OCI-LY1 (cell line): ENCODE measurements at regions not wholly inside any gene's neighbourhood (a gene's known extent, or its start where the extent isn't known, plus 50 kb on each side); places are given as distances from the start of the nearest gene placed in this dataset.

Source experiments
- H2AFZ ChIP-seq: fragments of 200-600 bp; sonication (generic), shearing (Covaris generic); 2 replicates; pipeline ENCODE4 v1.6.0; 2014; ENCODE audit warnings: antibody characterized with exemption, mild to moderate bottlenecking, low read length
- H3F3A ChIP-seq: fragments of 200-600 bp; sonication (generic), shearing (Covaris generic); 2 replicates; pipeline ENCODE4 v1.6.0; 2014; ENCODE audit warnings: mild to moderate bottlenecking, antibody characterized with exemption, low read length, moderate library complexity; ENCODE audit not compliant: insufficient read depth
- H3K27ac ChIP-seq: fragments of 200-600 bp; sonication (generic); 2 replicates; pipeline ENCODE4 v1.5.1; 2014; ENCODE audit warnings: low read length, mixed run types, mild to moderate bottlenecking, low read depth; ENCODE audit not compliant: poor library complexity, severe bottlenecking
- H3K27me3 ChIP-seq: fragments of 200-600 bp; sonication (generic); 2 replicates; pipeline ENCODE4 v1.6.0; 2014; ENCODE audit warnings: antibody characterized with exemption, mild to moderate bottlenecking, low read length, moderate library complexity; ENCODE audit not compliant: insufficient read depth
- H3K36me3 ChIP-seq: fragments of 200-600 bp; sonication (generic); 2 replicates; pipeline ENCODE4 v1.6.1; 2014; ENCODE audit warnings: mild to moderate bottlenecking, antibody characterized with exemption, low read length, moderate library complexity, mixed read lengths; ENCODE audit not compliant: insufficient read depth
- H3K4me1 ChIP-seq: fragments of 200-600 bp; sonication (generic); 2 replicates; pipeline ENCODE4 v1.5.1; 2014; ENCODE audit warnings: mild to moderate bottlenecking, low read length, moderate library complexity; ENCODE audit not compliant: insufficient read depth, severe bottlenecking
- H3K4me2 ChIP-seq: fragments of 200-600 bp; sonication (generic), shearing (Covaris generic); 2 replicates; pipeline ENCODE4 v1.6.1; 2014; ENCODE audit warnings: low read length
- H3K4me3 ChIP-seq: fragments of 200-600 bp; sonication (generic); 2 replicates; pipeline ENCODE4 v1.5.1; 2014; ENCODE audit warnings: low read length, low read depth, mild to moderate bottlenecking, mixed read lengths; ENCODE audit not compliant: poor library complexity, severe bottlenecking
- H3K79me2 ChIP-seq: fragments of 200-600 bp; shearing (Covaris generic); 2 replicates; pipeline ENCODE4 v1.6.1; 2016; ENCODE audit warnings: mixed run types, low read length, mixed read lengths; ENCODE audit not compliant: insufficient read depth
- H3K9ac ChIP-seq: fragments of 200-600 bp; sonication (generic), shearing (Covaris generic); 2 replicates; pipeline ENCODE4 v1.6.1; 2014; ENCODE audit warnings: mild to moderate bottlenecking, low read length, mixed read lengths
- H3K9me2 ChIP-seq: fragments of 200-600 bp; sonication (generic), shearing (Covaris generic); 2 replicates; pipeline ENCODE4 v1.6.1; 2014; ENCODE audit warnings: low read depth, mild to moderate bottlenecking, low read length, mixed read lengths
- H3K9me3 ChIP-seq: fragments of 200-600 bp; shearing (Covaris generic); 2 replicates; pipeline ENCODE4 v1.6.1; 2014; ENCODE audit warnings: low read length, mixed read lengths
- H4K20me1 ChIP-seq: fragments of 200-600 bp; sonication (generic), shearing (Covaris generic); 2 replicates; pipeline ENCODE4 v1.6.0; 2016; ENCODE audit warnings: mild to moderate bottlenecking, low read length; ENCODE audit not compliant: insufficient read depth
- CTCF ChIP-seq: fragments of 200-600 bp; sonication (generic), shearing (Covaris generic); IDR thresholded peaks from 2 replicates; pipeline ENCODE4 v1.5.1; 2017; ENCODE audit warnings: mild to moderate bottlenecking, antibody characterized with exemption, low read length, moderate library complexity, mixed read lengths
- EZH2 ChIP-seq: fragments of 200-600 bp; sonication (generic), shearing (Covaris generic); IDR thresholded peaks from 2 replicates; pipeline ENCODE4 v1.8.0; 2017; ENCODE audit warnings: borderline replicate concordance, mixed run types, mild to moderate bottlenecking, antibody characterized with exemption, low read length, moderate library complexity, mixed read lengths

- Histone ChIP-seq H3K9me3 (no peaks in the 10 kb centered on the region), H3K27ac (no peak overlapping the region), H3F3A (no peaks in the 10 kb centered on the region), H3K4me1 (no peaks in the 10 kb centered on the region), H3K27me3 (no peaks in the 10 kb centered on the region), H3K79me2 (no peaks in the 10 kb centered on the region), H3K4me3 (no peak overlapping the region), H3K4me2 (no peak overlapping the region), H3K9ac (no peak overlapping the region), H3K9me2 (no peaks in the 10 kb centered on the region), H4K20me1 (no peaks in the 10 kb centered on the region), H3K36me3 (no peaks in the 10 kb centered on the region), H2AFZ (no peak overlapping the region)
- TF ChIP-seq CTCF (no peak), EZH2 (no peak)
Measured at GRCh38 chr6:14910692-14911547, 334.9 kb upstream of the JARID2 start.

DNA sequence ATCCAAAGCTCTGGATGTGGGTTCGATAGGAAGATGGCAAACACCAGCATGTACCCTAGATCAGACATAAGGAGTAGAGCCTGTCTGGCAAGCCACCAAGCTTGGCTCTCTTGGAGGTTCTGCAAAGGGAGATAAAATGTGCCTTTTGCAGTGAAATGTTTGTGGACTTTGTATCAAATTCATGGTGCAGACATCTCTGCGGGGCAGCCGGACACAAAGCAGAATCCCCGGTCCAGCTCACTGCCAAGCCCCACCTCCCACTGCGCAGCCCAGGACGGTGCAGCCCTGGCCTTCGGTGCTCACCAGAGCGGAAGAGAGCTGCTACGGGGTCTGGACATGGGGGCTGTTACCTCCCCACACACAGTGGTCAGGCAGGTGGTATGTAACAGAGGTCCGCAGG, 333.6 kb upstream of the JARID2 start:
- no peaks in the 10 kb centered on the region for H4K20me1 ChIP-seq
- no peaks in the 10 kb centered on the region for H3F3A ChIP-seq
- no peak overlapping the region for H3K9ac ChIP-seq
- H3K4me1 ChIP-seq = no peaks in the 10 kb centered on the region
- H3K79me2 ChIP-seq = no peaks in the 10 kb centered on the region
- H3K4me3 ChIP-seq = no peak overlapping the region
- no peaks in the 10 kb centered on the region for H3K36me3 ChIP-seq
- TF ChIP-seq EZH2 (no peak), CTCF (no peak)
- H2AFZ ChIP-seq = no peak overlapping the region
- H3K4me2 ChIP-seq = no peak overlapping the region
- no peaks in the 10 kb centered on the region for H3K9me2 ChIP-seq
- H3K27ac ChIP-seq = no peak overlapping the region
- H3K27me3 ChIP-seq = no peaks in the 10 kb centered on the region
- no peaks in the 10 kb centered on the region for H3K9me3 ChIP-seq

GRCh38 chr6:14912706-14913105, 333.2 kb upstream of the JARID2 start:
- Histone ChIP-seq H2AFZ (no peak overlapping the region), H3K27ac (no peak overlapping the region), H3K79me2 (no peaks in the 10 kb centered on the region), H3K9ac (no peak overlapping the region), H3F3A (no peaks in the 10 kb centered on the region), H3K9me2 (no peaks in the 10 kb centered on the region), H3K4me2 (no peak overlapping the region), H3K27me3 (no peaks in the 10 kb centered on the region), H4K20me1 (no peaks in the 10 kb centered on the region), H3K9me3 (no peaks in the 10 kb centered on the region), H3K4me1 (no peaks in the 10 kb centered on the region), H3K4me3 (no peak overlapping the region), H3K36me3 (no peaks in the 10 kb centered on the region)
- TF ChIP-seq CTCF (no peak), EZH2 (no peak)
